HEK293 (cell line): ENCODE measurements at regions not wholly inside any gene's neighbourhood (a gene's known extent, or its start where the extent isn't known, plus 50 kb on each side); places are given as distances from the start of the nearest gene placed in this dataset.

ENCODE experiments used
- CTCF ChIA-PET: fragments of 350-600 bp; formaldehyde crosslinking; extraction: SDS; loops from one replicate; lab custom pipeline; 2021; ENCODE audit warnings: antibody characterized with exemption; lab: Yijun Ruan, JAX
- POLR2A ChIA-PET: fragments of 300-600 bp; formaldehyde crosslinking; extraction: SDS; loops from one replicate; lab custom pipeline; 2020; ENCODE audit warnings: antibody characterized with exemption, inconsistent platforms; lab: Yijun Ruan, JAX
- H3K27ac ChIP-seq: fragments of 200-500 bp; sonication (Bioruptor generic); 2 replicates; pipeline ENCODE4 v1.5.1; 2014; ENCODE audit warnings: low read depth, low read length, control low read depth, inconsistent platforms; ENCODE audit errors: extremely low read depth
- H3K36me3 ChIP-seq, 2 experiments: fragments of 200-500 bp in 1 of 2; sonication (Bioruptor generic) in 1 of 2; 1 replicate in 1 of 2; 2 replicates in 1 of 2; pipeline ENCODE4 v1.5.1; 2014 to 2017; ENCODE audit warnings: inconsistent platforms in 2 of 2, low read length in 2 of 2; ENCODE audit not compliant: control insufficient read depth in 2 of 2, insufficient read depth in 1 of 2
- H3K4me1 ChIP-seq: fragments of 200-500 bp; sonication (Bioruptor generic); 2 replicates; pipeline ENCODE4 v1.5.1; 2014; ENCODE audit warnings: mild to moderate bottlenecking, low read length, inconsistent platforms; ENCODE audit not compliant: control insufficient read depth, insufficient read depth
- H3K4me3 ChIP-seq: 2 replicates; pipeline ENCODE4 v1.5.1; 2011; ENCODE audit warnings: low read depth, mild to moderate bottlenecking, control low read depth, low read length, moderate library complexity
- H3K9me3 ChIP-seq: fragments of 200-500 bp; sonication (Bioruptor generic); 2 replicates; pipeline ENCODE4 v1.5.1; 2014; ENCODE audit warnings: low read depth, low read length, inconsistent platforms; ENCODE audit not compliant: control insufficient read depth, insufficient read depth
- GLIS2 ChIP-seq: fragments of 450-650 bp; formaldehyde crosslinking; IDR thresholded peaks from 2 replicates; pipeline ENCODE4 v1.5.1; 2016; ENCODE audit warnings: missing biosample characterization, missing genetic modification characterization
- HOXD13 ChIP-seq: sonication (generic); formaldehyde crosslinking; IDR thresholded peaks from 2 replicates; pipeline ENCODE4 v1.8.0; 2022; ENCODE audit warnings: missing genetic modification reagents, borderline replicate concordance
- KLF16 ChIP-seq: fragments of 450-650 bp; formaldehyde crosslinking; IDR thresholded peaks from 2 replicates; pipeline ENCODE4 v1.5.1; 2017; ENCODE audit warnings: missing biosample characterization, missing genetic modification characterization
- OVOL3 ChIP-seq: fragments of 450-650 bp; formaldehyde crosslinking; IDR thresholded peaks from 2 replicates; pipeline ENCODE4 v1.5.1; 2016; ENCODE audit warnings: missing biosample characterization, missing genetic modification characterization
- ZFP3 ChIP-seq: fragments of 450-650 bp; formaldehyde crosslinking; IDR thresholded peaks from 2 replicates; pipeline ENCODE4 v1.5.1; 2016; ENCODE audit warnings: low read depth, missing biosample characterization, missing genetic modification characterization
- ZFP69B ChIP-seq: fragments of 450-650 bp; formaldehyde crosslinking; IDR thresholded peaks from 2 replicates; pipeline ENCODE4 v1.5.1; 2016; ENCODE audit warnings: missing biosample characterization, missing genetic modification characterization
- ZNF10 ChIP-seq: fragments of 450-650 bp; formaldehyde crosslinking; IDR thresholded peaks from 2 replicates; pipeline ENCODE4 v1.5.1; 2017; ENCODE audit warnings: missing biosample characterization, missing genetic modification characterization
- ZNF148 ChIP-seq: fragments of 450-650 bp; formaldehyde crosslinking; IDR thresholded peaks from 2 replicates; pipeline ENCODE4 v1.5.0; 2017; ENCODE audit warnings: missing biosample characterization, missing genetic modification characterization, borderline replicate concordance
- ZNF19 ChIP-seq: fragments of 450-650 bp; formaldehyde crosslinking; IDR thresholded peaks from 2 replicates; pipeline ENCODE4; 2016; ENCODE audit warnings: missing biosample characterization, missing genetic modification characterization, low read depth
- ZNF223 ChIP-seq: fragments of 450-650 bp; formaldehyde crosslinking; IDR thresholded peaks from 2 replicates; pipeline ENCODE4 v1.5.1; 2016; ENCODE audit warnings: missing biosample characterization, missing genetic modification characterization
- ZNF274 ChIP-seq, 2 experiments: fragments of 200-500 bp in 1 of 2; fragments of 450-650 bp in 1 of 2; sonication (Bioruptor generic) in 1 of 2; formaldehyde crosslinking in 1 of 2; IDR thresholded peaks; 2 replicates each; pipeline versions ENCODE4 v1.5.1 to v1.6.1; 2014 to 2016; ENCODE audit warnings: borderline replicate concordance in 1 of 2, inconsistent platforms in 1 of 2, low read length in 1 of 2, missing biosample characterization in 1 of 2, missing genetic modification characterization in 1 of 2
- ZNF37A ChIP-seq: fragments of 450-650 bp; IDR thresholded peaks from 2 replicates; pipeline ENCODE4 v1.5.1; 2018; ENCODE audit warnings: missing biosample characterization, missing genetic modification characterization
- ZNF660 ChIP-seq: fragments of 450-650 bp; IDR thresholded peaks from 2 replicates; pipeline ENCODE4 v1.5.1; 2018; ENCODE audit warnings: missing biosample characterization, mild to moderate bottlenecking, missing genetic modification characterization
- ZNF692 ChIP-seq: fragments of 450-650 bp; formaldehyde crosslinking; IDR thresholded peaks from 2 replicates; pipeline ENCODE4 v1.5.1; 2016; ENCODE audit warnings: missing biosample characterization, missing genetic modification characterization
- ZSCAN30 ChIP-seq: fragments of 450-650 bp; IDR thresholded peaks from 2 replicates; pipeline ENCODE4 v1.5.1; 2018; ENCODE audit warnings: missing biosample characterization, mild to moderate bottlenecking, missing genetic modification characterization, moderate library complexity
- TF ChIP-seq, protein P1 (sequence below): fragments of 450-650 bp; formaldehyde crosslinking; IDR thresholded peaks from 2 replicates; pipeline ENCODE4 v1.5.1; 2016; ENCODE audit warnings: missing biosample characterization, missing genetic modification characterization, low read depth
- TF ChIP-seq, protein P2 (sequence below): fragments of 450-650 bp; formaldehyde crosslinking; IDR thresholded peaks from 2 replicates; pipeline ENCODE4 v1.5.1; 2016; ENCODE audit warnings: missing biosample characterization, missing genetic modification characterization
- TF ChIP-seq, protein P3 (sequence below): fragments of 450-650 bp; formaldehyde crosslinking; IDR thresholded peaks from 2 replicates; pipeline ENCODE4 v1.5.1; 2016; ENCODE audit warnings: missing biosample characterization, missing genetic modification characterization

- TF ChIP-seq, protein P1, sequence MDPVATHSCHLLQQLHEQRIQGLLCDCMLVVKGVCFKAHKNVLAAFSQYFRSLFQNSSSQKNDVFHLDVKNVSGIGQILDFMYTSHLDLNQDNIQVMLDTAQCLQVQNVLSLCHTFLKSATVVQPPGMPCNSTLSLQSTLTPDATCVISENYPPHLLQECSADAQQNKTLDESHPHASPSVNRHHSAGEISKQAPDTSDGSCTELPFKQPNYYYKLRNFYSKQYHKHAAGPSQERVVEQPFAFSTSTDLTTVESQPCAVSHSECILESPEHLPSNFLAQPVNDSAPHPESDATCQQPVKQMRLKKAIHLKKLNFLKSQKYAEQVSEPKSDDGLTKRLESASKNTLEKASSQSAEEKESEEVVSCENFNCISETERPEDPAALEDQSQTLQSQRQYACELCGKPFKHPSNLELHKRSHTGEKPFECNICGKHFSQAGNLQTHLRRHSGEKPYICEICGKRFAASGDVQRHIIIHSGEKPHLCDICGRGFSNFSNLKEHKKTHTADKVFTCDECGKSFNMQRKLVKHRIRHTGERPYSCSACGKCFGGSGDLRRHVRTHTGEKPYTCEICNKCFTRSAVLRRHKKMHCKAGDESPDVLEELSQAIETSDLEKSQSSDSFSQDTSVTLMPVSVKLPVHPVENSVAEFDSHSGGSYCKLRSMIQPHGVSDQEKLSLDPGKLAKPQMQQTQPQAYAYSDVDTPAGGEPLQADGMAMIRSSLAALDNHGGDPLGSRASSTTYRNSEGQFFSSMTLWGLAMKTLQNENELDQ (tag by site-specific recombination): no peak
- TF ChIP-seq ZNF660 (tag by site-specific recombination): no peak
- TF ChIP-seq, all 188 proteins: peak for 0
Observed at GRCh38 chr1:69272684-69273083, 295.0 kb upstream of the LRRC7 start (continued).

GRCh38 chr1:69278923-69279322 is 288.8 kb upstream of the LRRC7 start:
- Histone ChIP-seq H3K4me3 (no peak overlapping the region), H3K4me1 (peaks cover 15% of the 10 kb centered on the region), H3K9me3 (no peaks in the 10 kb centered on the region), H3K36me3 (no peaks in the 10 kb centered on the region), H3K27ac (no peak overlapping the region)
- CTCF ChIA-PET: no interaction called here
- POLR2A ChIA-PET: no interaction called here
- TF ChIP-seq ZNF223 (no peak), ZFP3 (tag by site-specific recombination) (no peak), OVOL3 (tag by site-specific recombination) (no peak), ZNF274 (IDR thresholded peaks at IDR 0.05; ENCODE audit: low read length) (no peak), ZNF274 (tag by site-specific recombination; IDR thresholded peaks at IDR 0.05; ENCODE audit: borderline replicate concordance) (no peak), ZFP69B (tag by site-specific recombination) (no peak), ZNF148 (tag by site-specific recombination) (no peak), ZNF10 (tag by site-specific recombination) (no peak), HOXD13 (no peak), GLIS2 (tag by site-specific recombination) (no peak), ZNF692 (tag by site-specific recombination) (no peak), ZNF37A (no peak)
- TF ChIP-seq, protein P2, sequence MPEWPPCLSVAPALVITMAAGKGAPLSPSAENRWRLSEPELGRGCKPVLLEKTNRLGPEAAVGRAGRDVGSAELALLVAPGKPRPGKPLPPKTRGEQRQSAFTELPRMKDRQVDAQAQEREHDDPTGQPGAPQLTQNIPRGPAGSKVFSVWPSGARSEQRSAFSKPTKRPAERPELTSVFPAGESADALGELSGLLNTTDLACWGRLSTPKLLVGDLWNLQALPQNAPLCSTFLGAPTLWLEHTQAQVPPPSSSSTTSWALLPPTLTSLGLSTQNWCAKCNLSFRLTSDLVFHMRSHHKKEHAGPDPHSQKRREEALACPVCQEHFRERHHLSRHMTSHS: no peak
- TF ChIP-seq, protein P3, sequence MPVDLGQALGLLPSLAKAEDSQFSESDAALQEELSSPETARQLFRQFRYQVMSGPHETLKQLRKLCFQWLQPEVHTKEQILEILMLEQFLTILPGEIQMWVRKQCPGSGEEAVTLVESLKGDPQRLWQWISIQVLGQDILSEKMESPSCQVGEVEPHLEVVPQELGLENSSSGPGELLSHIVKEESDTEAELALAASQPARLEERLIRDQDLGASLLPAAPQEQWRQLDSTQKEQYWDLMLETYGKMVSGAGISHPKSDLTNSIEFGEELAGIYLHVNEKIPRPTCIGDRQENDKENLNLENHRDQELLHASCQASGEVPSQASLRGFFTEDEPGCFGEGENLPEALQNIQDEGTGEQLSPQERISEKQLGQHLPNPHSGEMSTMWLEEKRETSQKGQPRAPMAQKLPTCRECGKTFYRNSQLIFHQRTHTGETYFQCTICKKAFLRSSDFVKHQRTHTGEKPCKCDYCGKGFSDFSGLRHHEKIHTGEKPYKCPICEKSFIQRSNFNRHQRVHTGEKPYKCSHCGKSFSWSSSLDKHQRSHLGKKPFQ (tag by site-specific recombination): no peak

DNA sequence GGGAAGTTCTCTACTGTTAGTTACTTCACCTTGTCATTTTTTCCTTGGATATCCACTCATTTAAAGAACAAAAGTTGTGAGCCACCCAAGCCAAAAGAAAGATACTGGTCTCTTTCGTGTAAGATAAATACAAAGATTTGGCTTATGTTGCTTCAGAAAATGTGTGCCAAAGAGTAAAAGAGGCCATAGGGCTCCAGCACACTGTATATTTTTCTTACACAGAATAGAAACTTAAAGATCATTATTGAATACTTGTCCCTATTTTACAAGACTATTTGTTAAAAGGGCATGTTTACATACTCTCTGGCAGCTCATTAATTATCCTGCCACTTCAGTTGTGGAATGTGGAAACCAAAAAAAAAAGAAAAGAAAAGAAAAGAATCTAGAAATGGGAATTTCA is 284.2 kb upstream of the LRRC7 start:
- Histone ChIP-seq H3K4me1 (peaks cover 19% of the 10 kb centered on the region), H3K9me3 (no peaks in the 10 kb centered on the region), H3K36me3 (no peaks in the 10 kb centered on the region)
- ChIA-PET CTCF (no interaction called here), POLR2A (no interaction called here)
- no peak for TF ChIP-seq KLF16
- no peak for TF ChIP-seq ZNF19 (tag by site-specific recombination)
- TF ChIP-seq ZSCAN30 (tag by site-specific recombination): no peak
- TF ChIP-seq, all 188 proteins: peak for 0
- no peak overlapping the region for H3K4me3 ChIP-seq
- peak overlapping the region; percentile 17; the same call in 1 of the 2 replicates for H3K27ac ChIP-seq
